Lung (tissue), 9 donors: ENCODE measurements at regions not wholly inside any gene's neighbourhood (a gene's known extent, or its start where the extent isn't known, plus 50 kb on each side); places are given as distances from the start of the nearest gene placed in this dataset.
"Not testable (repeated sequence)": the region's sequence is repeated elsewhere in the genome, so short reads cannot be mapped to it uniquely, and the experiment has no call there.

Experiments used
- ATAC-seq: fragments of 200-7000 bp; cut with Tn5 transposase; one replicate; pipeline ENCODE4 v1.9.1; 2020; ENCODE audit warnings: moderate number of reproducible peaks; ENCODE audit not compliant: insufficient read depth, low FRiP score
- DNase-seq, 3 donors: peaks; one replicate each; pipeline ENCODE4 v3.0.0-alpha.2; 2013 to 2017
- H3K27ac ChIP-seq, 2 donors: one replicate each; pipeline ENCODE4 v1.5.1; 2013; ENCODE audit warnings: mild to moderate bottlenecking in 2 of 2, moderate library complexity in 2 of 2, control low read depth in 1 of 2, inconsistent platforms in 1 of 2, low read depth in 1 of 2, low read length in 1 of 2
- H3K27me3 ChIP-seq, 3 donors: one replicate each; pipeline ENCODE4 v1.5.1; 2013; ENCODE audit warnings: low read length in 2 of 3; ENCODE audit not compliant: control insufficient read depth in 3 of 3, insufficient read depth in 3 of 3
- H3K36me3 ChIP-seq, 4 donors: one replicate each; pipeline ENCODE4 v1.5.1; 2013; ENCODE audit warnings: low read length in 4 of 4, mild to moderate bottlenecking in 1 of 4, moderate library complexity in 1 of 4; ENCODE audit not compliant: control insufficient read depth in 4 of 4, insufficient read depth in 4 of 4
- H3K4me1 ChIP-seq, 5 donors: one replicate each; pipeline ENCODE4 v1.5.1; 2013; ENCODE audit warnings: low read length in 5 of 5, mild to moderate bottlenecking in 2 of 5, moderate library complexity in 1 of 5; ENCODE audit not compliant: control insufficient read depth in 5 of 5, insufficient read depth in 5 of 5
- H3K4me3 ChIP-seq: one replicate; pipeline ENCODE4 v1.5.1; 2013; ENCODE audit warnings: mild to moderate bottlenecking, control low read depth, moderate library complexity
- H3K9ac ChIP-seq, 2 donors: one replicate each; pipeline ENCODE4 v1.5.1; 2013; ENCODE audit warnings: low read length in 2 of 2, control low read depth in 1 of 2; ENCODE audit not compliant: insufficient read depth in 1 of 2
- H3K9me3 ChIP-seq, 4 donors: one replicate each; pipeline ENCODE4 v1.5.1; 2013; ENCODE audit warnings: low read length in 3 of 4, mild to moderate bottlenecking in 1 of 4, moderate library complexity in 1 of 4; ENCODE audit not compliant: control insufficient read depth in 4 of 4, insufficient read depth in 3 of 4
- WGBS, 2 donors: extraction: QIAGEN DNeasy Blood & Tissue Kit; methylation state at CpG; one replicate each; pipeline ENCODE4 v1.1.7; 2013; 5-methylcytosine and 5-hydroxymethylcytosine counted together
- donor health status: Bipolar disorder and iron deficiency.
- donor health status: healthy.
- donor health status: DM: yes; HTN: yes; CAD: no.

DNA sequence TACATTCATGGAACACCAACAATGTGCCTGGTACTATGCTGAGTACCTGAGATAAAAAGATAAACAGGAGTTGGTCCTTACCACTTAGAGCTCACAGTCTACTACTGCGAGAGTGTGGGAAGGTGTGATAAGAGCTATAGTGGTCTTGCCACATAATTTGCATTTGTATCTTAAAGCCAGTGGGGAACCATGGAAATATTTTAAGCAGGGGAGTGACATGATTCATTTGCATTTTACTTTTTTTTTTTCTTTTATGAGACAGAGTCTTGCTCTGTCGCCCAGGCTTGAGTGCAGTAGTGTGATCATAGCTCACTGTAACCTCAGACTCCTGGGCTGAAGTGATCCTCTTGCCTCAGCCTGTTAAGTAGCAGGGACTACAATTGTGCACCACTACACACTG, 53.6 kb downstream of the SRGAP2 start:
- H3K36me3 ChIP-seq, H3K4me3 ChIP-seq, DNase-seq, H3K9ac ChIP-seq, H3K9me3 ChIP-seq, H3K4me1 ChIP-seq, H3K27ac ChIP-seq, ATAC-seq, H3K27me3 ChIP-seq: not testable (repeated sequence)
- no CpG with 5 or more reads among the region's 2 CpGs for WGBS, 2 donors

DNA sequence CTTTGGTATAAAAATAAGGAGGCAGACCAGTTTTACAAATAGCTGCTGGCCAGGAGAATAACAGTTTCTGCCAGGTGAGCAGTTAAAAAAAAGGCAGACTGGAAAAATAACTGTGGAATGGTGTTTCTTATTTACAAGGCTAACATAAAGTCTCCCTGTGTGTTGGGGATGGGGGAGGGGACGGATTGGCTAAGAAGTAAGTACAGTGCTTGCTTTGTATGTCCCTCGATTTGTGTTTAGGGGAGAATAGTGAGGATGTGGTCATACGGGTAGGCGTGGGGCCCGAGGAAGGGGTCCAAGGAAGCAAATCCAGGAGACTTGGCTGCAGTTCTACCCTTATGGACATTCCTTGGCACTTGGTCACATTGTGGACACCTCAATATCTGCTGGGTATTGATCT, 58.1 kb downstream of the SRGAP2 start:
- H3K27me3 ChIP-seq, ATAC-seq, DNase-seq, H3K9ac ChIP-seq, H3K4me1 ChIP-seq, H3K27ac ChIP-seq, H3K4me3 ChIP-seq, H3K9me3 ChIP-seq, H3K36me3 ChIP-seq: not testable (repeated sequence)
- WGBS, 2 donors = 42 to 62% methylated on average over 4 to 5 of the region's 5 CpGs

DNA sequence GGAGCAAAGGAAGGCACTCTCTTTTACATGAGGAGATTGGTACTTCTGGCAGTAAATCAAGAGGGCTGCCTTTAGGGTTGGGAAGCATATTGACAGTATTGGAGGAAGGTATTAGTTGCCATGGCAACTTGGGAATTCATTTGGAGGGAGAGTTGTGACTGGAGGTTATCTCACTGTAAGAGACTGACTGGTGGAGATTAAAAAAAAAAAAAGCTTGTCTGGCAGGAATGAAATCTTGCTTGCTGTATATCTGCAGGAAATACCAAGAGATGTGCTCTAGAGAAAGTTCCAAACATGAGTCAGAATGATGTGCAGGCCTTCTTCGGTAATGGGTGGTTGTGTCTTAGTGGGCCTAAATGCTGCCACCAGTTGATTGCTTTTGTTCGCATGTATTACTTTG, 59.1 kb downstream of the SRGAP2 start:
- DNase-seq, H3K9ac ChIP-seq, H3K27ac ChIP-seq, H3K36me3 ChIP-seq, H3K4me1 ChIP-seq, ATAC-seq, H3K27me3 ChIP-seq, H3K9me3 ChIP-seq, H3K4me3 ChIP-seq: not testable (repeated sequence)
- WGBS, 2 donors = 71% methylated on average over 1 of the region's 2 CpGs; no CpG with 5 or more reads in 1 of the 2 donors

DNA sequence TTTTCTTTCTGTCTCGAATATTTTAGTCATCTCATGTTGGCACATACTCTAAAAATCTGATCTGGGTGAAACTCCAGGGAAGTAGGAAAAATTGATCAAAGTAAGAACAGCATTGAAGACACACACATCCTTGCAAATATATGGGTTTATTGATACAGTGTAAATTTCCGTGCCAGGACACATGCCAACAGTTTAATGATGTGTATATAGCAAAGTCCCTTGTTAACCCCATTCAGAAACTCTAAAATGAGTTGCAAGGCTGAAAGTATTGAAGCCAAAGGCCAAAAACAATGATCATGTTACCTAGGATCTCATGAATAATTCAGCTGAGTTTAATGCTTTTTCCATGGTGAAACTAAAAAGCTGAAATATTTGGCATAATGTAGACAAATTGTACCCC, 61.6 kb downstream of the SRGAP2 start:
- H3K9me3 ChIP-seq, DNase-seq, ATAC-seq, H3K27me3 ChIP-seq, H3K36me3 ChIP-seq, H3K9ac ChIP-seq, H3K4me3 ChIP-seq, H3K4me1 ChIP-seq, H3K27ac ChIP-seq: not testable (repeated sequence)
- WGBS, 2 donors = no CpG with 5 or more reads among the region's 2 CpGs

DNA sequence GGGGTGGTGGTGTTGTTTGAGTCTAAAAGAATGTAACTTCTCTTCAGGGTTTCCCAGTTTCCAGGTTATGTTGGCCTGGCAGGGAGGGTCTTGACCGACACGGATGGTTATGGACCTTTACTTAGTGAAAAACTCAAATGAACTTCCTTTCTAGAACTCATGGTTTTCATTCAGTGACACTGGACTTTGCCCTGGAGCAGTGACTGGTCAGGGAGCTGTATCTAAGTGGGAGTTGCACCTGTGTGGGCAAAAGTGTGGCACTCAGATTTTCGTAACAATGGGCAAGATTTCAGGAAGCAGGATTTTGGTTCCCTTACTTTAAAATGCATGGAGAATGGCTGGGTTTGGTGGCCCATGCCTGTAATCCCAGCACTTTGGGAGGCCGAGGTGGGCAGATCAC, 67.8 kb downstream of the SRGAP2 start:
- H3K27me3 ChIP-seq, H3K27ac ChIP-seq, H3K9ac ChIP-seq, H3K9me3 ChIP-seq, DNase-seq, H3K4me1 ChIP-seq, H3K4me3 ChIP-seq, H3K36me3 ChIP-seq, ATAC-seq: not testable (repeated sequence)
- no CpG with 5 or more reads among the region's 4 CpGs for WGBS, 2 donors

DNA sequence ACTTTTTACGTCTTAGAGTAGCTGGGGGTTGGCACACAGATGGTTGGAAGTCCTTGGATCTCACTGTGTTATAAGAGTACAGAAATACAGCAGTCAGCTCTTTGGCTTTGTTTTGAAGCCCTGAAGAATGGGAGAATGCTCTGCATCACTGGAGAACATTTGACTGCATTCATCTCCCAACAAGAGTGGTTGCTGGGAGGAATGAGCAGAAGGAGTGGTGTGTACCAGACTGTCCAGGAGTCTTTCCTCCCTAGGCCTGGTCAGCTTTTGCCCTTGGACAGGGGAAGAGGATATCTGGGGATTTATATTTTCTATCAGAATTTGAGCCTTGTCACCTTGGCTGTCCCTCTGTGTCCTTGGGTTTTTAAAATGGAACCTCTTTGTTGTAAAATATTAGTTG, 69.8 kb downstream of the SRGAP2 start:
- not testable (repeated sequence) for H3K9ac ChIP-seq, H3K4me1 ChIP-seq, H3K36me3 ChIP-seq, H3K9me3 ChIP-seq, H3K4me3 ChIP-seq, H3K27me3 ChIP-seq, H3K27ac ChIP-seq, DNase-seq, ATAC-seq
- 60 to 64% methylated on average over 1 of the region's 1 CpG for WGBS, 2 donors

DNA sequence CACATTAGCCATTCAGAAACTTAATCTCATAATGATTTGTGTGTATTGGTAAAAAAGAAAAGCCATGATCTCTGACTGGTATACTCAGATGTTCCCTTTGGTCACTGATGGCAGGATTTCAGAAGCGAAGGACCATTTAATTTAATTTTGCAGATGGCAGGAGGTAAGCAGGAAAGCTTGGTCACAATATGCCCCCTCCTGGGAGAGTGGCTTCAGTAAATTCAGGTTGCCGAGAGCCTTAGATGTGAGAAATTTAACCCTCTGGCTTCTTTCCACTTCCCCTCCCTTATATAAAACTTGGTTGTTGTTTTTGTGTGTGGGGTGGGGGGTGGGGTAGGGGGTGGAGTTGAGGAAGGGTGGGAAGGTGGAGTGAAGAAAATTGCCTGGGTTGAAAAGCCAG, 72.8 kb downstream of the SRGAP2 start:
- not testable (repeated sequence) for H3K9ac ChIP-seq, H3K4me1 ChIP-seq, H3K36me3 ChIP-seq, ATAC-seq, H3K27me3 ChIP-seq, H3K27ac ChIP-seq, H3K4me3 ChIP-seq, H3K9me3 ChIP-seq, DNase-seq
- 32 to 33% methylated on average over 1 of the region's 2 CpGs for WGBS, 2 donors

DNA sequence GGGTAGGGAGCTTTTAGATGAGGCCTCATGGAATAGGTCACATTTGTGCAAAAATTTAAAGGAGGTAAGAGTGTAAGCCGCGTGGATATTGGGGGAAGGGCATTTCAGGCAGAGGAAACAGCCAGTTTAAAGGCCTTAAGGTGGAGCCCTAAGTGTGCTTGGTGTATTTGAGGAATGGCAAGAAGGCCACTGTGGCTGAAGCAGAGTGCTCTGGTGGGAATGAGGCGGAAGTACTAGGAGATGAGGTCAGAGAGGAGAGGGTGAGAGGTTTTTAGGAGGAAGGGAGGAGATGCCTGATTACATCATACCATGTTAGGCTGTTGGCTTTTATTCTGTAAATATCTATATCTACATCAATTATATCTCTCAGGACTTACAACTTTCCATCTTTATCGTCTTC, 75.3 kb downstream of the SRGAP2 start:
- ATAC-seq = peak; percentile 50

DNA sequence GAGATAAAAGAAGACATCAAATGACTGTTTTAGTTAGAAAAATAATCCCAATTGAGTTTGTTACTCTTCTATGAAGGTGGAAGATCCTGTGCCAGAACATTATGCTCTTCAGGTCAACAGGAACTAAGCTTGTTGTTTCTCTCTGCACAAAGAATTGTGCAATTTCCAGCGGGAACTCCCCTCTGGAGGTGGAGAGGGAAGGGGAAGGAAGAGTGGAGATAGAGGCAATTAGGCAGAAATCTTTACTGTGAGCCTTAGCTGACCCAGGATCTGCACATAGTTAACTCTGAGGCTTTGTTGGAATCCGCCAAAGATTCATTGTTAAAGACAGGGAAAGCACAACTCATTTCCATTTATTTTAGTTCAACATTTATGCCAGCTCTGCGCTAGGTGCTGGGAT, 77.3 kb downstream of the SRGAP2 start:
- H3K27me3 ChIP-seq, H3K9ac ChIP-seq, DNase-seq, H3K27ac ChIP-seq, H3K4me3 ChIP-seq, H3K4me1 ChIP-seq, H3K9me3 ChIP-seq, H3K36me3 ChIP-seq: not testable (repeated sequence)
- 50 to 75% methylated on average over 1 of the region's 3 CpGs for WGBS, 2 donors
- ATAC-seq = peak; percentile 69

More for the DNA sequence above, 75.3 kb downstream of the SRGAP2 start:
- WGBS, 2 donors = 41 to 47% methylated on average over 3 of the region's 4 CpGs
- not testable (repeated sequence) for H3K9me3 ChIP-seq, H3K4me3 ChIP-seq, H3K9ac ChIP-seq, H3K27me3 ChIP-seq, H3K36me3 ChIP-seq, H3K27ac ChIP-seq, H3K4me1 ChIP-seq
- DNase-seq = peak; percentile 3 to 25 (median 11)
